ENCODE measurements at regions not wholly inside any gene's neighbourhood (a gene's known extent, or its start where the extent isn't known, plus 50 kb on each side); places are given as distances from the start of the nearest gene placed in this dataset.

DNA sequence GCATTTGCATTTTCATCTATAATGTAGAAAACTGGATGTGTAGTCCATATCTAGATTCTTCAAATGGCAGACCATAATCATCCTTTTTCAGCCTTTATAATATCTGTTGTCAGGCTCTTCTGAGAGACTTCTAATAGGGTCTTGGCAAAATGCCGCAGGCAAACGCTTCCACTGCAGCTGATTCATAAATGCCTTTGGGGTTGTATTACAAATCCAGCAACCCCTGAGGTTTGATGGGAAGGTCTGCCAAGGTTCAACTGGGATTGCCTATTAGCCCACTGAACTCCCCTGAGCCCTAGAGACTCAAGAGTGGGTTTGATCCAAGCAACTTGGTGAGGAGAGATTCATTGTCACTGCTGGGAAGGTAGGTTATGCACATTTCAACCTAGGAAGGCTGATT is 365.2 kb upstream of the POU3F2 start:
- TF ChIP-seq POLR2A (IDR thresholded peaks at IDR 0.05) (no peak), EP300 (IDR thresholded peaks at IDR 0.05) (no peak)
- TF ChIP-seq, protein P1, sequence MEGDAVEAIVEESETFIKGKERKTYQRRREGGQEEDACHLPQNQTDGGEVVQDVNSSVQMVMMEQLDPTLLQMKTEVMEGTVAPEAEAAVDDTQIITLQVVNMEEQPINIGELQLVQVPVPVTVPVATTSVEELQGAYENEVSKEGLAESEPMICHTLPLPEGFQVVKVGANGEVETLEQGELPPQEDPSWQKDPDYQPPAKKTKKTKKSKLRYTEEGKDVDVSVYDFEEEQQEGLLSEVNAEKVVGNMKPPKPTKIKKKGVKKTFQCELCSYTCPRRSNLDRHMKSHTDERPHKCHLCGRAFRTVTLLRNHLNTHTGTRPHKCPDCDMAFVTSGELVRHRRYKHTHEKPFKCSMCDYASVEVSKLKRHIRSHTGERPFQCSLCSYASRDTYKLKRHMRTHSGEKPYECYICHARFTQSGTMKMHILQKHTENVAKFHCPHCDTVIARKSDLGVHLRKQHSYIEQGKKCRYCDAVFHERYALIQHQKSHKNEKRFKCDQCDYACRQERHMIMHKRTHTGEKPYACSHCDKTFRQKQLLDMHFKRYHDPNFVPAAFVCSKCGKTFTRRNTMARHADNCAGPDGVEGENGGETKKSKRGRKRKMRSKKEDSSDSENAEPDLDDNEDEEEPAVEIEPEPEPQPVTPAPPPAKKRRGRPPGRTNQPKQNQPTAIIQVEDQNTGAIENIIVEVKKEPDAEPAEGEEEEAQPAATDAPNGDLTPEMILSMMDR (IDR thresholded peaks at IDR 0.05), result no peak

Measured in gastroesophageal sphincter (tissue), 3 donors.